Adrenal gland (tissue), 5 donors: ENCODE measurements at regions not wholly inside any gene's neighbourhood (a gene's known extent, or its start where the extent isn't known, plus 50 kb on each side); places are given as distances from the start of the nearest gene placed in this dataset.

Source experiments
- CTCF ChIP-seq, 6 experiments: fragments of 450-650 bp in 4 of 6; fragments of 200-600 bp in 2 of 6; sonication (generic) in 1 of 6; IDR thresholded peaks; 1 replicate in 5 of 6; 2 replicates in 1 of 6; pipeline versions ENCODE4 v1.5.1 to v1.8.0; 2016 to 2021; ENCODE audit warnings: antibody characterized with exemption in 6 of 6, mild to moderate bottlenecking in 2 of 6, moderate library complexity in 1 of 6
- POLR2A ChIP-seq, 2 donors: fragments of 450-650 bp; IDR thresholded peaks; one replicate each; pipeline ENCODE4 v1.6.1; 2017; ENCODE audit warnings: antibody characterized with exemption in 2 of 2, mild to moderate bottlenecking in 2 of 2, moderate library complexity in 1 of 2
- donor health status: DM: no; HTN: no; CAD: no.

DNA sequence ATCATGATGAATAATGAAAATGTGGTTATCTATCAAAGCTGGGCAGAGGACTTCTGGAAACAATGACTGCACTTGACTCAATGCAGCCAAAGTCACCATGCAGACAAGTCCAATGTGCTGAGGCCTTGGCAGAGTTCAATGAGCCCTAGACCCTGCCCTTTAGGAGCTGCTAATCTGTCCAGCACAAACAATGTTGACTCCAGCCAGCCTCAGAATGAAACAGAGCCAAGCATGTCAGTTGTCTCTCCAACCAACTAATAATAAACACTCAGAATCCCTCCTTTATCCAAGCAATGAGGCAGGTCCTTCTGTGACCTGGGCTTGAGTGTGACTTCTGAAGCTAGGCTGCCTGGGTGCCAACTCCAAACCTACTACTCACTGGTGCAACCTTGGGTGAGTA lies 270.6 kb downstream of the BCL11A start:
- TF ChIP-seq CTCF (IDR thresholded peaks at IDR 0.05) = no peak
- TF ChIP-seq POLR2A (IDR thresholded peaks at IDR 0.05) = no peak
